Naive B cell (primary cell): ENCODE measurements at regions not wholly inside any gene's neighbourhood (a gene's known extent, or its start where the extent isn't known, plus 50 kb on each side); places are given as distances from the start of the nearest gene placed in this dataset.

Experiments used
- ATAC-seq, 2 donors: fragments of 150-1000 bp; cut with Tn5 transposase; 2 replicates each; pipeline ENCODE4 v1.10.0; 2021; ENCODE audit warnings: low read depth in 2 of 2, mild to moderate bottlenecking in 2 of 2, moderate library complexity in 2 of 2
- DNase-seq: peaks from one replicate; pipeline ENCODE4 v3.0.0; 2022
- H3K27ac Mint-ChIP-seq, 6 donors: one replicate each; pipeline ENCODE4 v1.8.0; 2020 to 2022; ENCODE audit warnings: mild to moderate bottlenecking in 6 of 6, mixed read lengths in 6 of 6, moderate library complexity in 5 of 6, inconsistent platforms in 2 of 6
- H3K27me3 Mint-ChIP-seq, 3 donors: one replicate each; pipeline ENCODE4 v1.8.0; 2021 to 2022; ENCODE audit warnings: mixed read lengths in 3 of 3, mild to moderate bottlenecking in 1 of 3
- H3K36me3 Mint-ChIP-seq, 2 donors: one replicate each; pipeline ENCODE4 v1.8.0; 2020 to 2022; ENCODE audit warnings: mixed read lengths in 2 of 2, inconsistent platforms in 1 of 2, mild to moderate bottlenecking in 1 of 2
- H3K4me1 Mint-ChIP-seq, 3 donors: one replicate each; pipeline ENCODE4 v1.8.0; 2020 to 2022; ENCODE audit warnings: mixed read lengths in 3 of 3, inconsistent platforms in 1 of 3, mild to moderate bottlenecking in 1 of 3, moderate library complexity in 1 of 3
- H3K4me3 Mint-ChIP-seq, 8 donors: one replicate each; pipeline ENCODE4 v1.8.0; 2020 to 2022; ENCODE audit warnings: mild to moderate bottlenecking in 8 of 8, mixed read lengths in 8 of 8, moderate library complexity in 8 of 8, inconsistent platforms in 2 of 8
- H3K9me3 Mint-ChIP-seq, 7 donors: one replicate each; pipeline ENCODE4 v1.8.0; 2020 to 2022; ENCODE audit warnings: mixed read lengths in 7 of 7, mild to moderate bottlenecking in 5 of 7, inconsistent platforms in 2 of 7, moderate library complexity in 1 of 7

- peaks cover 61 to 84% (median 73%) of the 10 kb centered on the region in 3 donors for H3K4me1 Mint-ChIP-seq
- H3K27ac Mint-ChIP-seq = peak overlapping the region; percentile 33 to 97 (median 92)
- DNase-seq (no peak), ATAC-seq (no peak)
- peak overlapping the region in 5 of 8 donors; percentile 20 to 65 (median 27) for H3K4me3 Mint-ChIP-seq
- no peaks in the 10 kb centered on the region for H3K27me3 Mint-ChIP-seq
- peaks cover 3 to 18% (median 11%) of the 10 kb centered on the region in 7 donors for H3K9me3 Mint-ChIP-seq
- H3K36me3 Mint-ChIP-seq = peaks cover 20 to 30% of the 10 kb centered on the region in 2 donors
These were observed 567.2 kb upstream of the MEF2C start for GRCh38 chr5:89450149-89450538.

- H3K9me3 Mint-ChIP-seq = peaks cover 3 to 14% (median 7%) of the 10 kb centered on the region in 7 donors
- DNase-seq (no peak), ATAC-seq (peak in 1 of 2 donors; percentile 36)
- H3K4me1 Mint-ChIP-seq = peaks cover 61 to 84% (median 73%) of the 10 kb centered on the region in 3 donors
- peak overlapping the region in 2 of 8 donors; percentile 9 to 56 for H3K4me3 Mint-ChIP-seq
- peak overlapping the region; percentile 17 to 92 (median 69) for H3K27ac Mint-ChIP-seq
- H3K36me3 Mint-ChIP-seq = peaks cover 15 to 26% of the 10 kb centered on the region in 2 donors
- H3K27me3 Mint-ChIP-seq = no peaks in the 10 kb centered on the region
These were observed 566.6 kb upstream of the MEF2C start for GRCh38 chr5:89449392-89450148.

- Mint-ChIP-seq H3K4me1 (peaks cover 63 to 85% (median 75%) of the 10 kb centered on the region in 3 donors), H3K4me3 (peak overlapping the region in 7 of 8 donors; percentile 44 to 74 (median 58)), H3K27me3 (no peaks in the 10 kb centered on the region), H3K27ac (peak overlapping the region; percentile 48 to 94 (median 87)), H3K36me3 (peaks cover 0 to 12% of the 10 kb centered on the region in 2 donors), H3K9me3 (peaks cover 0 to 4% (median 0%) of the 10 kb centered on the region in 7 donors)
- DNase-seq (no peak), ATAC-seq (no peak)
These were observed 564.0 kb upstream of the MEF2C start for GRCh38 chr5:89447027-89447426.

- Mint-ChIP-seq H3K27me3 (no peaks in the 10 kb centered on the region), H3K9me3 (peaks cover 0 to 3% (median 0%) of the 10 kb centered on the region in 7 donors), H3K27ac (peak overlapping the region; percentile 90 to 97 (median 95)), H3K4me1 (peaks cover 64 to 86% (median 71%) of the 10 kb centered on the region in 3 donors), H3K36me3 (peaks cover 0 to 7% of the 10 kb centered on the region in 2 donors), H3K4me3 (peak overlapping the region; percentile 60 to 94 (median 73))
- no peak for DNase-seq
- ATAC-seq = no peak
These were observed 562.2 kb upstream of the MEF2C start for GRCh38 chr5:89445106-89445745.

GRCh38 chr5:89444088-89444487, 561.1 kb upstream of the MEF2C start:
- peak overlapping the region; percentile 90 to 97 (median 96) for H3K27ac Mint-ChIP-seq

GRCh38 chr5:89443508-89443907, 560.5 kb upstream of the MEF2C start:
- Mint-ChIP-seq H3K27me3 (no peaks in the 10 kb centered on the region), H3K9me3 (peaks cover 0 to 3% (median 0%) of the 10 kb centered on the region in 7 donors), H3K4me3 (peak overlapping the region; percentile 60 to 94 (median 79)), H3K4me1 (peaks cover 65 to 84% (median 68%) of the 10 kb centered on the region in 3 donors), H3K27ac (peak overlapping the region; percentile 69 to 99 (median 92)), H3K36me3 (peaks cover 0 to 7% of the 10 kb centered on the region in 2 donors)
- no peak for ATAC-seq
- no peak for DNase-seq

More at GRCh38 chr5:89444088-89444487, 561.1 kb upstream of the MEF2C start:
- Mint-ChIP-seq H3K36me3 (peaks cover 0 to 7% of the 10 kb centered on the region in 2 donors), H3K4me3 (peak overlapping the region; percentile 60 to 94 (median 81)), H3K4me1 (peaks cover 62 to 84% (median 69%) of the 10 kb centered on the region in 3 donors), H3K9me3 (peaks cover 0 to 3% (median 0%) of the 10 kb centered on the region in 7 donors), H3K27me3 (no peaks in the 10 kb centered on the region)
- ATAC-seq (peak; percentile 22 to 25), DNase-seq (no peak)

GRCh38 chr5:89441965-89442364, 559.0 kb upstream of the MEF2C start:
- peak; percentile 47 for DNase-seq
- Mint-ChIP-seq H3K27ac (peak overlapping the region; percentile 48 to 94 (median 88)), H3K4me1 (peaks cover 62 to 85% (median 66%) of the 10 kb centered on the region in 3 donors)

GRCh38 chr5:89440670-89441069, 557.7 kb upstream of the MEF2C start:
- DNase-seq = no peak
- peak overlapping the region in 4 of 6 donors; percentile 89 to 94 (median 90) for H3K27ac Mint-ChIP-seq

More at GRCh38 chr5:89441965-89442364, 559.0 kb upstream of the MEF2C start:
- Mint-ChIP-seq H3K36me3 (no peaks in the 10 kb centered on the region), H3K27me3 (no peaks in the 10 kb centered on the region), H3K4me3 (peak overlapping the region; percentile 24 to 72 (median 40)), H3K9me3 (peaks cover 0 to under 1% (median 0%) of the 10 kb centered on the region in 7 donors)
- peak; percentile 66 to 77 for ATAC-seq

GRCh38 chr5:89437450-89438435, 554.8 kb upstream of the MEF2C start:
- H3K27ac Mint-ChIP-seq = peak overlapping the region; percentile 90 to 99 (median 96)
- DNase-seq = no peak
- no peaks in the 10 kb centered on the region for H3K9me3 Mint-ChIP-seq
- peak overlapping the region in 6 of 8 donors; percentile 9 to 91 (median 38) for H3K4me3 Mint-ChIP-seq
- no peak for ATAC-seq
- no peaks in the 10 kb centered on the region for H3K36me3 Mint-ChIP-seq
- peaks cover 59 to 83% (median 63%) of the 10 kb centered on the region in 3 donors for H3K4me1 Mint-ChIP-seq
- no peaks in the 10 kb centered on the region for H3K27me3 Mint-ChIP-seq

More at GRCh38 chr5:89440670-89441069, 557.7 kb upstream of the MEF2C start:
- Mint-ChIP-seq H3K9me3 (no peaks in the 10 kb centered on the region), H3K4me3 (no peak overlapping the region), H3K36me3 (no peaks in the 10 kb centered on the region), H3K27me3 (no peaks in the 10 kb centered on the region), H3K4me1 (peaks cover 67 to 88% (median 71%) of the 10 kb centered on the region in 3 donors)
- peak; percentile 18 to 52 for ATAC-seq

- ATAC-seq = no peak
- Mint-ChIP-seq H3K9me3 (no peaks in the 10 kb centered on the region), H3K27me3 (no peaks in the 10 kb centered on the region), H3K4me1 (peaks cover 50 to 74% (median 56%) of the 10 kb centered on the region in 3 donors), H3K36me3 (no peaks in the 10 kb centered on the region), H3K27ac (peak overlapping the region; percentile 91 to 99 (median 96)), H3K4me3 (peak overlapping the region; percentile 60 to 91 (median 76))
- DNase-seq = no peak
These were observed 553.5 kb upstream of the MEF2C start for GRCh38 chr5:89436464-89436863.

- Mint-ChIP-seq H3K4me1 (peaks cover 44 to 65% (median 61%) of the 10 kb centered on the region in 3 donors), H3K9me3 (peaks cover 0 to 7% (median 4%) of the 10 kb centered on the region in 7 donors), H3K36me3 (peaks cover 5 to 8% of the 10 kb centered on the region in 2 donors), H3K27ac (peak overlapping the region; percentile 91 to 99 (median 96)), H3K4me3 (peak overlapping the region; percentile 60 to 91 (median 78)), H3K27me3 (no peaks in the 10 kb centered on the region)
- peak; percentile 58 for DNase-seq
- ATAC-seq = peak; percentile 96 to 97
These were observed 552.4 kb upstream of the MEF2C start for GRCh38 chr5:89435347-89435746.

GRCh38 chr5:89428624-89429023, 545.6 kb upstream of the MEF2C start:
- DNase-seq = no peak
- H3K4me1 Mint-ChIP-seq = peaks cover 20 to 39% (median 25%) of the 10 kb centered on the region in 3 donors
- H3K4me3 Mint-ChIP-seq = no peak overlapping the region
- no peaks in the 10 kb centered on the region for H3K27me3 Mint-ChIP-seq
- peaks cover 0 to 32% (median 10%) of the 10 kb centered on the region in 7 donors for H3K9me3 Mint-ChIP-seq
- ATAC-seq = no peak
- H3K27ac Mint-ChIP-seq = no peak overlapping the region
- H3K36me3 Mint-ChIP-seq = peaks cover 8 to 11% of the 10 kb centered on the region in 2 donors
